KG1 (cell line): ENCODE measurements at regions not wholly inside any gene's neighbourhood (a gene's known extent, or its start where the extent isn't known, plus 50 kb on each side); places are given as distances from the start of the nearest gene placed in this dataset.
"Not testable (repeated sequence)": the region's sequence is repeated elsewhere in the genome, so short reads cannot be mapped to it uniquely, and the experiment has no call there.

ENCODE experiments used
- DNase-seq: peaks from one replicate; lab custom pipeline; 2025; lab: John Stamatoyannopoulos, UW

DNA sequence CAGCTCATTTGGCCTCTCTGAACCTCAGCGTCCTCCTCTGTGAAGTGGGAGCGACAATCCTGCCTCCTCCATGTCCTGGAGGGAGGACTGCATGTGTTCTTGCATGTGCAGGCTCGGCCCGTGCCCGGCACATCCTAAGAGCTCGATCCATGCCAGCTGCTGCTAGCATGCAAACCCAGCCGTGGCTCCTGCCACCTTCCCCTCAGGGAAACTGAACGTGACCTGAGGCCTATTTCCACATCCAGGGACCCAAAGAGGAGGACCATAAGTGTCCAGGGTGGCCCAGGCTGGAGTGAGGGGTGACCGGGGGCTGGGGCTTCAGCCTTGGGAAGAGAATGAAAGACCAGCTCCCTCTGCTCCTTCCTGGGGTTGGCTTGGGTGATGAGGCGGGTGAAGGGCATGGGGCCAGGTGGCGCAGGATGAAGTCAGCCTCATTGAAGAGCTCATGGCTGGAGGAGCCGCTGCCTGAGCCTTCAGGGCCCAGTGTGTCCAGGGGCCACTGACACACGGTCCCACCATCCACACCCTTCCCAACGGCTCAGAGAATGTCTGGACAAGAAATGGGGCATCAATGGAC lies 115.7 kb upstream of the AKAP13 start:
- not testable (repeated sequence) for DNase-seq

DNA sequence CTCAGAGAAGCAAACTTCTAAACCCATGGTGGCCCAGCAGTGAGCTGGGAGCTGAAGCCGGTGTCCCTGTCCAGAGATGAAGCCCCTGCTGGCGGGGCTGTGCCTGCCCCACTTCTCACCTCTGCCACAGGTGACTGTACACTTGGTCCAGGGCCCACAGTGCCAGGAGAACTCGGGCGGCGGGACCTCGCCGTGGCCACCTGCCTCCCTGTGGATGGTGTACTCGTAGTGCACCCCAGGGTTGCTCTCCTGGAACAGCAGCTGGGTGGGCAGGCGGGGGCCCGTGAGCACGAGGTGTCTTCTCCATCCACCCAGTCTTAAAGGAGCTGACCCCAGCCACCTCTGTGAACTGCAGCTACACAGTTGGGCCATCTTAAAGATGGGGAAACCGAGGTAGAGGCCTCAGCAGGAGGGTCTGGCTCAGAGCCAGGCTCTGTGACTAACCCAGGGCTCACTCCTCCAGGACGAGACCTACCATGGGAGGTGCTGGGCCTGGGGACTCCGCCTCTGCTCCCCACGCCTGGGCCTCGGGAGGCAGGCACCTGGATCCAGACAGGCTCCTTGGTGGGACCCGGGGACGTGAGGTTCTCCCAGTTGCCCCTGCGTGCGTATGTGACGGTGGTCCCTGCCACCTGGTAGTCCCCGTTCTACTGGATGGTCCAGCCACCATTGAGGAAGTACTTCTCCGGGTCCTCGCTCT lies 113.1 kb upstream of the AKAP13 start:
- not testable (repeated sequence) for DNase-seq

DNA sequence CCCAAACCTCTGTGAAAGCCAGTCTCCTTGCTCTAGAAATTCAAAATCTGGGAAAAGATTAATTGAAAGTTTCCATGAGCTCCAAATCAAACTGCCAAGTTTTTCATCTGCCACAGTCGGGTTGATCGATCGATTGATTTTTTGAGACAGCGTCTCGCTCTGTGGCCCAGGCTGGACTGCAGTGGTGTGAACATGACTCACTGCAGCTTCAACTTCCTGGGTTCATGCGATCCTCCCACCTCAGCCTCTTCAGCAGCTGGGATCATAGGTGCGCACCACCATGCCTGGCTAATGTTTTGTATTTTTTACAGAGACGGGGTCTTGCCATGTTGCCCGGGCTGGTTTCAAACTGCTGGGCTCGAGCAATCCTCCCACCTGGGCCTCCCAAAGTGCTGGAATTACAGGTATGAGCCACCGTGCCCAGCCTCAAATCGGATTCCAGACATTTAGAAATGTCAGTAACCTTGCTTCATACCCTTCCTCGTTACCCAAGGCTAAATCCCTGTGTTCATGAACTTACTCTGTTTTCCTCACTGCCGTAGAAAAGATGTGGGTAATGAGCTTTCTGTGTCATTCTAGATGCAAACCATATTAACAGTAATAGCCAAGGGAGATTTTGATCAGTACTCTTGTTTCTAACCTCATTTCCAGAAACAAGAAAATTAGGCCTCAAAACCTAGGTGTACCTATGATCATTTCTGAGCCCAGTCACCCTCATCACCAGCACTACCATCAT lies 105.9 kb upstream of the AKAP13 start:
- no peak for DNase-seq

DNA sequence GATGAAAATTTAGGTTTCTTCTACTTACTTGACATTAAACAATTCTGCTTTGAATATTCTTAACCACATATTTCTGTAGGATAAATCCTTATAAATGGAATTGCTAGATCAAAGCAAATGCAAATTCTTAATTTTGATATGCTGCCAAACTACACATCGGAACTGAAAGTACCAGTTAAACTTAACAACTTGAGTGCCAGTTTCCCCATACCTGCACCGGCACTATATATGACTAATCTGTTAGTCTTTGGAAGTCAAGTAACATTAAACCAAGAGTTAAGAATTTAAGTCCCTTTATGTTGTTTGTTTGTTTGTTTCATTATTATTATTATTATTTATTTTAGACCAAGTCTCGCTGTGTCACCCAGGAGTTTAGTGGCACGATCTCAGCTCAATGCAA lies 103.9 kb upstream of the AKAP13 start:
- DNase-seq: no peak

DNA sequence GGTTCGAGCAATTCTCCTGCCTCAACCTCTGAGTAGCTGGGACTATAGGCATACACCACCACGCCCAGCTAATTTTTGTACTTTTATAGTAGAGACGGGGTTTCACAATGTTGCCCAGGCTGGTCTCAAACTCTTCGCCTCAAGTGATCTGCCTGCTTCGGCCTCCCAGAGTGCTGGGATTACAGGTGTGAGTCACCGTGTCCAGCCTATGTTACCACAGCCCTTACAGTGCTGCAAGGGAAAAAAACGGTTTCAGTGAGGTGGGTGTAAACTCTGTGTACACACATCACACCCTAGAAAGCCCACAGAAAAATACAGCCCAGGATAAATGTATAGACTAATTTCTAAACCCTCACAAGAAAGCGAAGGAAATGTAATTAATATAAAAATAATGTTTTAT lies 103.5 kb upstream of the AKAP13 start:
- DNase-seq: no peak

DNA sequence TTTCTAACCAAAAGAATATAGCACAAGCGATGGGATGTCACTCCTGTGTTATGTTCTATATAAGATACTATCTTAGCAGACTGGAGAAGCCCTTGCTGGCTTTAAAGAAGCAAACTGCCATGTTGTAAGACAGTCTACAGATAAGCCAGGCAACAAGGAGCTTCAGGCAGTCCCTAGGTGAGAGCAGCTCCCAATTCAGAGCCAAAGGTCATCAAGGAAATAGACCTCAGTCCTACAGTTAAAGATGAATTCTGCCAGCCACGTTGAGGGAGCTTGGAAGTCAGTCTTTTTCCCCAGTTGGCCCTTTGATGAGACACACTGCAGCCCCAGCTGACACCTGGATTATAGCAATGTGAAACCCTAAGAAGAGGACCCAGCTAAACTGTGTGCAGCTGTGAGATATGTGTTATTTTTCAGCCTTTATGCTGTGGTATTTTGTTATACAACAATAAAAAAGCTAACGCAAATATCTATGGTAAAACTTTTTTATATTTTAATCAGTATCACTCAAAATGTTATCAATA lies 102.5 kb upstream of the AKAP13 start:
- DNase-seq: no peak

DNA sequence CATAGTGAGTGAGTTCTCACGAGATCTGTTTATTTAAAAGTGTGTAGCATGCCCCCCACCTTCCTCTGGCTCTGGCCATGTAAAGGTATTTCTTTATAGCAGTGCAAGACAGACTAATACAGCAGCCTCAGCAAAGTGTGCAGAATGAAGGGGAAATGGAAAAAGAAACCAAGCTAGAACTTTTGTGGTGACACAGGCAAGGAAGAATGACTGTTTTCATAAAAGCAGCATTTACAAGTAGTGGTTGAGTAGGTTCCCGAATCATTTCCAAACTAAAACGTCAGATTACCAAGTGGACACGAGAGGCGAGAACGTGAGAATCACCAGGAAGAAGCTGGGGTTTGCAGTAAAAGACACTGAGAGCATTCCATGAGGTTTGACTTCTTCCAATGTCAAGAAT lies 100.2 kb upstream of the AKAP13 start:
- DNase-seq: no peak

DNA sequence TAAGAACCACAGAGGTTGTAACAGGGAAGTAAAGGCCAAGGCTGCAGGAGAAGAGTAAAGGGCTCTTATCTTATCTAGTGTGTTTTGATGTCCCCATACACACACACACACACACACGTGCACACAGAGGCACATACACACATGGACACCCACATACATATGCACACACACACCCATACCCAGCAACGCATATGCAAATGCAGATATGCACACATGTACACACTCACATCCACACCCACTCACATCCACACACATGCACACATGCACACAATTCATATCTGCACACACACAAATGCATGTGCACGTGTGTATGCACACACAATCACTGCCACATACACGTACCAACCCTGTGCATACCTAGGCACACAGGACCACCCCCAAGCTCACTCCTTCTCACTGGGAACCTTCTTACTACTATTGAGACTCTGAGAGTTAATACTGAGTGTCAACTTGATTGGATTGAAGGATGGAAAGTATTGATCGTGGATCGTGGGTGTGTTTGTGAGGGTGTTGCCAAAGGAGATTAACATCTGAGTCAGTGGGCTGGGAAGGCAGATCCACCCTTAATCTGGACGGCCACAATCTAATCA lies 99.0 kb upstream of the AKAP13 start:
- no peak for DNase-seq

DNA sequence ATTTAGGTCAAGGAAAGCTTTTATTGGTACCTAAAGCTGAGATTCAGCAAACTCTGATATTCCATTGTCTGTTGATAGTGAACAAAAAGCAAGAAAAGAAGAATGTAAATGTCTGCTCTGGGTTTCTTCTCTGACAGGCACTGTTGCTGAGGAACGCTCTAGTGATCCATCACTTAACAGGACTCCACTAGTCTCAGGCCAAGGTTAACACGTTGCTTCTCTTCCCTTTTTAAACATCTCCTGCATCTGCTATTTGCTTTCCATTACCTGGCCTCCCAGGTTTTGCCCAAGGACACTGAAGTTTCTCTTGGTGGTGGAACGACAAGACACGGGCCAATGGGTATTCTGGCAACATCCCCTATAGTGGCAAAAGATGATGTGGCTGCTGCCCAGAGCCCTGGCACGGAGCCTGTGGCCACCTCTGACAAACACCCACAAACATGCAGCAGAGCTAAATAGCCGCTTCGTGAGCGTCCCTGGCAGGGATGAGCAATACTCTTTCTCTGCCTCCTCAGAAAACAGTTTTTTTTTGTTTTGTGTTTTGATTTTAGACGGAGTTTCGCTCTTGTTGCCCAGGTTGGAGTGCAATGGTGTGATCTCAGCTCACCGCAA lies 97.8 kb upstream of the AKAP13 start:
- no peak for DNase-seq

DNA sequence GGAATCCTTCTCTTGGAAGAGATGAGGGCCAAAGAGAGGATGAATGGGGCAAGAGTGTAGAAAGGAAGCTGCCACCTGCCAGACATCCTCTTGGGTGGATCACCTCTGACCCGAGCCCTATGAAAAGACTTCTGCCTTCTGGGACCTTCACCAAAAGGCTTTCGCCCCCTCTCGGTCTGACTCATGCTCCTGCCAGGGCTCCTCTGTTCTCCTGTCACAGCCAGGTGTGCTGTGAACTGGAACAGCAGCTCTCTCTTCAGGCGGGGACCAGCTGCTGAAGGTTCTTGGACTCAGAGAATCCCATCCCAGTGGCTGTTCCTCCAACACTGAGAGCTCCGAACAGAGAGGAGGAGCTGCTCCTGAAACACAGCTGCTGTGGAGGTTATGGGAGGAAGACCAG lies 96.6 kb upstream of the AKAP13 start:
- DNase-seq: not testable (repeated sequence)

DNA sequence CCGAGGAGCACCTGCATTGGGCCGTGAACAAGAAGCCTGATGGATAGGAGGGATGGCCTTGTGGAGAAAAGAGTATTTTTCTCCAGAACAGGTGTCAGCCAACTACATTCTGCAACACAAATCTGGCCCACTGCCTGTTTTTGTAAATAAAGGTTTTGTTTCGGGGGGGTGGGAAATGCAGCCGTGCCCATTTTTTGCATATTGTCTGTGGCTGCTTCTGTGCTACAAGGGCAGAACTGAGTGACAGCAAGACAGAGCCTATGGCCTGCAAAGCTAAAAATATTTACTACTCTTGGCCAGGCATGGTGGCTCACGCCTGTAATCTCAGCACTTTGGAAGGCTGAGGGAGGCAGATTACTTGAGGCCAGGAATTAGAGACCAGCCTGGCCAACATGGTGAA lies 95.9 kb upstream of the AKAP13 start:
- no peak for DNase-seq

DNA sequence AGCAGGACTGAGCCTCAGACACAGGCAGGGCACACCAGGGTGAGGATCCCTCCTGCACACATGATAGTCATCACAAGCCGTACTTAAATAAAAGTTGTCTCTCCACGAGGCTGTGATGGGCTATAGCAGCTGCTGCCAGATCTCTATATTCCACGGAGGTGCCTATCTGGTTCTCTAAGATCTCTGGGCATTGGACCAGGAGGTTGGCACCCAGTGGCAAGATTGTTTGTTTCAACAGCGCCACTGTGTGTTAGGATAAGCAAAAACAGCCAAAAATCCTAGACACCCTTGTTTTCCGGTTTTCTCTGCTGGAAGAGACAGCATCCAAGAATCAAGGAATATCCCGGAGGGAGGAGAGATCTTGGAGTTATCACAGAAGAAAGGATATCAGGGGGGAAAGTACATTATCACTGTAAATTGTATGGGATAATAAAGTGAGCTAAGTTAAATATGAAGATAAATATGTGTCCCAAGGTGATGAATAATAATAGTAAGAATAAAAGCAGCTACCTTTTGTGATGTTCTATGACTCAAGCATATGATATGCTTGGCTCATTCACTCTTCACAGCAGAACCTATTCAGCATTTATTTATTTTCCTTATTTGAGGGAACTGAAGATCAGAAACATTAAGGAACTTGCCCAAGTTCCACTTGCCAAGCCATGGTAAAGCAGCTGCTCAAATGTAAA lies 90.6 kb upstream of the AKAP13 start:
- no peak for DNase-seq

DNA sequence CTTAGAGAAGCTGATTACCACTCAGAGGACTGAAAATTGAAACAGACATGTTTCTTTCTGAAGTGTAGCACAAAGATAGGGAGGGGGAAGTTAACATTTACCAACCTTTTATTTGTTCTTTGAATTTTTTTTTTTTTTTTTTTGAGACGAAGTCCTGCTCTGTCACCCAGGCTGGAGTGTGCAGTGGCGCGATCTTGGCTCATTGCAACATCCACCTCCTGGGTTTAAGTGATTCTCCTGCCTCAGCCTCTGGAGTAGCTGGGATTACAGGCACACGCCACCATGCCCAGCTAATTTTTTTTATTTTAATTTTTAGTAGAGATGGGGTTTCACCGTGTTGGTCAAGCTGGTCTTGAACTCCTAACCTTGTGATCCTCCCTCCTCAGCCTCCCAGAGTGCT lies 87.8 kb upstream of the AKAP13 start:
- not testable (repeated sequence) for DNase-seq

DNA sequence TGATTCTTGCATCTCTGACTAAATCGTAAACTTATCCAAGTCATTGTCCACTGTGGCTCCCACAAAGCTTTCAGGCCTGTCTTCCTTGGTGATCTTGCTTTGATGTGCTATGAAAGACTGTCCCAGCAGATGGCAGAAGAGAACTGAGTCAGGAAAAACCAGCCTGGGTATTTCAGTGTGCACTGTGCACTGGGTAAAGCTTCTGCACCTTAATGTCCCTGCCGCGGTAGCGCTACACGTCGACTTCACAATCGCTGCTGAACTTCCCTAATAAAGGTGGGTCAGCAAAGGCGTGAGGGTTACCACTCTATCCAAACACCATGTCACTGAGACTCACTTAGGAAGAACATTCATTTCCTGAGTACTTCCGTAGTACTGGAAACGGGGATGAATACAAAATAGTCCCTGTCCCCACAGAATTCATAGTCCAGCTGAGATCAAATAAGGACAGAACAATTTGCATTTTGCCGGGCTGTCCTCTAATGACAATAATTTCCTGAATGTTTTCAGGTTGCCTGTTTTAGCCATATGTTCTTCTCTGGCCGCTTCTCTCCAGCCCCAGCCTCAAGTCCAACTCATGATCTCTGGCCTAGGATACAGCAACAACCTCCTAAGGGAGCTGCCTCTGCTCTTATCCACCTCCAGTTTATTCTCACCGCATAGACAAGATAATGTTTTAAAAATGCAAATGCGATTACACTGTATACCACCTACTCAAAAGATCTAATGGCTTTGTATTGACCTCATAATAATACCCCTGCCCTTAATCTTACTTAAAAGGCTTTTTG lies 83.6 kb upstream of the AKAP13 start:
- peak; percentile 71 for DNase-seq

DNA sequence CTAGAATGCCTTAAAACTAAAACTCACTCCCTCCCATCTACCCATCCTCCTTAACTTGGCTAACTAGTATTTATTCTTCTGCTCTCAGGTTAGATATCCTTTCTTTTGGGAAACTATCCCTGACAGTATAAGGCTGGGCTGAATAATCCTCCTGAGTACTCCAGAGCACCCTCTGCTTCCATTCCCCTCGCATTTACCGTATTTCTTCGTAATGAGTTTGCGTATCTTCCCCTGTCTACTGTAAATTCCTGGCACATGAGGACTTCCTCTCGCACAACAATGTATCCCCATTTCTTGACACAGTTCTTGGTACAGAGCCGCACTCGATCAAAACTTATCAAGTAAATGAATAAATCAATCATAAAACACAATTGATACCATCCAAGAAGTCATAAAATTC lies 82.9 kb upstream of the AKAP13 start:
- DNase-seq: no peak

DNA sequence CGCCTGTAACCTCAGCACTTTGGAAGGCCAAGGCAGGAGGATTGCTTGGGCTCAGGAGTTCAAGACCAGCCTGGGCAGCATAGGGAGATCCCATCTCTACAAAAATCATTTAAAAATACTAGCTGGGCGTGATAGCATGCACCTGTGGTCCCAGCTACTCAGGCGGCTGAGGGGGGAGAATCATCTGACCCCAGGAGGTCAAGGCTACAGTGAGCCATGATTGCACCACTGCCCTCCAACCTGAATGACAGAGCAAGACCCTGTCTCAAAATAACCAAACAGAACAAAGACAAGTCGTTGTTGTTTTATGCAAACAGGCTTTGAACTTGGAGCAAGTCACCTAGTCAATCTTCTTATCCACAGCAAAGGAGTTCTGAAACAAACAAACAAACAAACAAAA lies 82.0 kb upstream of the AKAP13 start:
- no peak for DNase-seq

DNA sequence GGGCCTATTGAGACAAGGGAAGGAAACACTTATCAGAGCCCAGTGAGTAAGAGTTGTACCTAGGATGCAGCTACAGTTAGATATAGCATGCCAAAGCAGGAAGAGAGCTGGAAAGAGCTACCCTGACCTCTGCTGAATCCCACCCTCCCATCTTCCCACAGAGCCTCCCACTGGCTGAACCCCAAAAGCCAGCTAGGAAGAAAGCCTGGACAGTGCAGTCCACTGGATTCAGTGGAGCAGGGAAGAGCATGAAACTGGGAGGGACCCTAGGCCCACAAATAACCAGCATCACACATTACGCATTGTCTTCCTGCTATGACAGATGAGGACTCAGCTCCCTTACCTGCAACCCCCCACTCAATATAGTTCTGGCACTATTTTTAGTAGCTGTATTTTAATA lies 81.5 kb upstream of the AKAP13 start:
- DNase-seq: no peak

DNA sequence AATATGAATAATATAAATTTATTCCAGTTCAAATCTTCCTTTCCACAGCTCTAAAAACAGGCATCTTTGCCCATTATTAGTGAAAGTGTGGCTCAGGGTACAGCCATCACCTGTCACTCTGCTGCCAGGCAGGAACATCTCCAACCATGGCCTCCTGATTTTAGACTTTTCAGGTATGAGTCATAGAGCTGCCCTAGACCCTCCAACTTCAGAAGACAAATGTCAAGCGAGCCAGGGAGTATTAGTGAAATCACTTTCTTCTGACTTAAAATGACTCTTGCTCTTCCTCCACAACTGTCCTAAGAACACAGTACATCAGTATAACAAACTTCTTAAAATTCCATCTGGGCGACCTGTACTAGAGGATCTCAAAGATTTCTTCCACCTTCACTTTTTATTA lies 78.1 kb upstream of the AKAP13 start:
- no peak for DNase-seq

DNA sequence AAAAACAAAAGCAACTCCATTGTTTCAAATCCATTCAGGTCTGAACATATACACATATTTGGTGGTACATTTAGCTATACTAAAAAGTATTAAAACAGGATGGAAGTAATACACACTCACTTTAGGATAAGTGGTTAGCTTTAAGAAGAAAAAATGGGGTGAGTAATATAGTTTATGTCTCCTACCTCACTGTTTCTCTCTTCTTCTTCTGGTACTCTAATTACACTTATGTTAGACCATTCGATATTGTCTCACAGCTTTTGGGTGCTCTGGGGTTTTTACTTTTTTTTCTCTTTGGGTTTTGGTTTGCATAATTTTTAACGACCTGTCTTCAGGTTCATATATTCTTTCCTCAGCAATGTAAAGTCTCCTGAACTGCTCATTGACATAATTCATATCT lies 75.4 kb upstream of the AKAP13 start:
- no peak for DNase-seq

DNA sequence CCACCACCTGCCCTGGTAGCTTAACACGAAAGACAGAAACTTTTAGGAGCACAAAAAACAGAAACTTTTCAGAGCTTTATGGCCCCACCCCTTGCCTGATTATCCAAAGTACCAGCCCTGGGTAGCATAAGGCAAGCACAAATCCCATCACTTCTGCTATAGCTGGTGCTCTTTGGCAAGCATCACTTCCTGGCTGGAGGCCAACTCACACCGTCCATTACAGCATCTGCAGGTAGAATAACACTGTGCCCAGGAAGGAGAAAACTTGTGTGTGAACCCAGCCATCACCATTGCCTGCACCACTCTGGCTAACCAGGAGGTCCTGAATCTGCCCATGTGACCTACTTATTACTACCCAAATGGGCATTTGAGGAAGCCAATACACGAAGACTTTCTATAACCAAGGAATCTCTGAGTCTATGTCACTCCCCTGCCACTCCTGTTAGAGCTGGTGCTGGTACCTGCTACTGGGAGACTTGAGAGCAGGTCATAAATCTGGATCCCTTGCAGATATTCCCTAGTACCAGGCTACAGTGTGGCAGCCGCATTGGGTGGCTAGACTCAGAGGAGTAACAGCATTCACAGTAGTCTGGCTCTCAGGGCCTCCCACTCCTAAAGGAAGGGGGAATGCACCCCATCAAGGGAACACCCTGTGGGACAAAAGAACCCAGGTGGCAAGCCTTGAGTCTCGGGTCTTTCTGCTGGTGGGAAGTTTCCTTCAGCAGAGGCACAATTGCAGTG lies 73.3 kb upstream of the AKAP13 start:
- no peak for DNase-seq
